ENCODE measurements at regions not wholly inside any gene's neighbourhood (a gene's known extent, or its start where the extent isn't known, plus 50 kb on each side); places are given as distances from the start of the nearest gene placed in this dataset.
"Not testable (repeated sequence)": the region's sequence is repeated elsewhere in the genome, so short reads cannot be mapped to it uniquely, and the experiment has no call there.

- Mint-ChIP-seq H3K4me3 (no peak overlapping the region), H3K27ac (no peak overlapping the region), H3K9me3 (peaks cover 9% of the 10 kb centered on the region), H3K27me3 (ENCODE audit: low read depth, poor library complexity) (no peaks in the 10 kb centered on the region), H3K4me1 (peaks cover 6% of the 10 kb centered on the region), H3K36me3 (ENCODE audit: low read depth) (peaks cover 8% of the 10 kb centered on the region)
- no peak for TF ChIP-seq CTCF (IDR thresholded peaks at IDR 0.05)
- DNase-seq = no peak
Observed at GRCh38 chrX:125150231-125150630, 169.4 kb upstream of the TEX13C start.

- peaks cover 6% of the 10 kb centered on the region for H3K4me1 Mint-ChIP-seq
- TF ChIP-seq CTCF (IDR thresholded peaks at IDR 0.05) = no peak
- H3K27ac Mint-ChIP-seq = no peak overlapping the region
- DNase-seq = no peak
- no peak overlapping the region for H3K4me3 Mint-ChIP-seq
- no peaks in the 10 kb centered on the region for H3K27me3 Mint-ChIP-seq (ENCODE audit: low read depth, poor library complexity)
- peaks cover 9% of the 10 kb centered on the region for H3K9me3 Mint-ChIP-seq
- H3K36me3 Mint-ChIP-seq (ENCODE audit: low read depth) = peaks cover 9% of the 10 kb centered on the region
Observed at GRCh38 chrX:125151146-125151545, 168.5 kb upstream of the TEX13C start.

GRCh38 chrX:125152011-125152410 lies 167.7 kb upstream of the TEX13C start:
- H3K27me3 Mint-ChIP-seq (ENCODE audit: low read depth, poor library complexity) = no peaks in the 10 kb centered on the region
- H3K27ac Mint-ChIP-seq = no peak overlapping the region
- peaks cover 13% of the 10 kb centered on the region for H3K36me3 Mint-ChIP-seq (ENCODE audit: low read depth)
- no peak overlapping the region for H3K4me3 Mint-ChIP-seq
- DNase-seq = no peak
- no peak for TF ChIP-seq CTCF (IDR thresholded peaks at IDR 0.05)
- H3K4me1 Mint-ChIP-seq = peaks cover 6% of the 10 kb centered on the region
- H3K9me3 Mint-ChIP-seq = peaks cover 9% of the 10 kb centered on the region

GRCh38 chrX:125153621-125154020 lies 166.1 kb upstream of the TEX13C start:
- peaks cover 6% of the 10 kb centered on the region for H3K4me1 Mint-ChIP-seq
- no peak for DNase-seq
- peaks cover 13% of the 10 kb centered on the region for H3K36me3 Mint-ChIP-seq (ENCODE audit: low read depth)
- H3K27ac Mint-ChIP-seq = no peak overlapping the region
- no peak for TF ChIP-seq CTCF (IDR thresholded peaks at IDR 0.05)
- no peak overlapping the region for H3K4me3 Mint-ChIP-seq
- H3K27me3 Mint-ChIP-seq (ENCODE audit: low read depth, poor library complexity) = no peaks in the 10 kb centered on the region
- H3K9me3 Mint-ChIP-seq = peaks cover 9% of the 10 kb centered on the region

- H3K27me3 Mint-ChIP-seq (ENCODE audit: low read depth, poor library complexity); H3K4me1 Mint-ChIP-seq; H3K9me3 Mint-ChIP-seq; H3K4me3 Mint-ChIP-seq; DNase-seq: not testable (repeated sequence)
- Mint-ChIP-seq H3K27ac (peak overlapping the region; percentile 44), H3K36me3 (ENCODE audit: low read depth) (peaks cover 13% of the 10 kb centered on the region)
Observed at GRCh38 chrX:125154288-125155257, 165.1 kb upstream of the TEX13C start.

- H3K27me3 Mint-ChIP-seq (ENCODE audit: low read depth, poor library complexity); H3K4me1 Mint-ChIP-seq; H3K27ac Mint-ChIP-seq; H3K9me3 Mint-ChIP-seq; H3K4me3 Mint-ChIP-seq; DNase-seq: not testable (repeated sequence)
- H3K36me3 Mint-ChIP-seq (ENCODE audit: low read depth) = peaks cover 13% of the 10 kb centered on the region
Observed at GRCh38 chrX:125155296-125156033, 164.2 kb upstream of the TEX13C start.
